ENCODE measurements at regions not wholly inside any gene's neighbourhood (a gene's known extent, or its start where the extent isn't known, plus 50 kb on each side); places are given as distances from the start of the nearest gene placed in this dataset.
"Not testable (repeated sequence)": the region's sequence is repeated elsewhere in the genome, so short reads cannot be mapped to it uniquely, and the experiment has no call there.

DNA sequence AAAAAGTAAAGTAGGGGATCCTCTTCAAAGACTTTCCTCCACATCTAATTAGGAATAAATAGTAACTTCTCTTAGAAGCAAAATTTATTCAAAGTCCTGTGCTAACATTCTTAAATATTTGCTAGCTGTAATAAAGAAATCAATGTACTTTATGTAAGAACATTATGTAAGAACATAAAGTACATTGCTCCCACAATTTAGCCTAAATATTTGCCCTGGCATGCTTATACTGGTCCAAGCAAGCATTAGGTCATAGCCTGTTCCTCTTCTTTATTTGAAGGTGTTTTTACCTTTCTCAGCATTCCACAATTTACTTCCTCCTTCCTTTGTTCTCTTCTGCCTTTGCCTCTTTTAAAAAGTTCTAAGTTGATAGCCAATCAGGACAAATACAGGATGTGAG, 1480.5 kb upstream of the TENM4 start:
- H3K4me3 Mint-ChIP-seq; H3K36me3 Mint-ChIP-seq (ENCODE audit: low read depth); H3K4me1 Mint-ChIP-seq (ENCODE audit: low read depth); CTCF ChIA-PET; DNase-seq; POLR2A ChIA-PET; H3K27me3 Mint-ChIP-seq (ENCODE audit: low read depth); ATAC-seq; H3K9me3 Mint-ChIP-seq (ENCODE audit: insufficient read depth); H3K27ac Mint-ChIP-seq: not testable (repeated sequence)

- CTCF ChIA-PET: no interaction called here
- no peaks in the 10 kb centered on the region for H3K36me3 Mint-ChIP-seq (ENCODE audit: low read depth)
- POLR2A ChIA-PET: no interaction called here
These were observed 1475.5 kb upstream of the TENM4 start for GRCh38 chr11:80916173-80916798.

DNA sequence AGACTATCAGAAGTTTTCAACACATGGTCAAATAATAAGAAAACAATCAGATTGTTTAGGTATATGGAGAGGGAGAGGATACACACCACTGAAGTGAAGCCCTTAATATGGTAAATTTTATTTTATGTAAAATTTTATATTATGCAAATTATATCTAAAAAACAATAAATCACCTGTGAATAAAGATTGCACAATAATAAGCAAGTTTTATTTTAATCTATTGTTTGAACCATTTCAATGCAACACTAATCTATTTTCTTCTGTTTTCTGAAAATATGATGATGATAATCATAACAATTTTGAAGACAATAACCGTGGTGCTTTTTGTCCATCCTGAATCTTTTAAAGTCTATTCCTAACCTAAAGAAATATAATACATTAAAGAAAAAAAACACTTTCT, 1473.5 kb upstream of the TENM4 start:
- CTCF ChIA-PET: no interaction called here
- POLR2A ChIA-PET: no interaction called here
- Mint-ChIP-seq H3K9me3 (ENCODE audit: insufficient read depth) (peaks cover 5% of the 10 kb centered on the region), H3K4me3 (no peak overlapping the region), H3K4me1 (ENCODE audit: low read depth) (no peaks in the 10 kb centered on the region), H3K27ac (no peak overlapping the region), H3K36me3 (ENCODE audit: low read depth) (no peaks in the 10 kb centered on the region), H3K27me3 (ENCODE audit: low read depth) (no peaks in the 10 kb centered on the region)
- ATAC-seq (no peak), DNase-seq (no peak)

More at GRCh38 chr11:80916173-80916798, 1475.5 kb upstream of the TENM4 start:
- ATAC-seq: no peak
- no peaks in the 10 kb centered on the region for H3K27me3 Mint-ChIP-seq (ENCODE audit: low read depth)
- no peak overlapping the region for H3K4me3 Mint-ChIP-seq
- no peak overlapping the region for H3K27ac Mint-ChIP-seq
- H3K9me3 Mint-ChIP-seq (ENCODE audit: insufficient read depth): peaks cover 2% of the 10 kb centered on the region
- no peak for DNase-seq
- H3K4me1 Mint-ChIP-seq (ENCODE audit: low read depth): no peaks in the 10 kb centered on the region

DNA sequence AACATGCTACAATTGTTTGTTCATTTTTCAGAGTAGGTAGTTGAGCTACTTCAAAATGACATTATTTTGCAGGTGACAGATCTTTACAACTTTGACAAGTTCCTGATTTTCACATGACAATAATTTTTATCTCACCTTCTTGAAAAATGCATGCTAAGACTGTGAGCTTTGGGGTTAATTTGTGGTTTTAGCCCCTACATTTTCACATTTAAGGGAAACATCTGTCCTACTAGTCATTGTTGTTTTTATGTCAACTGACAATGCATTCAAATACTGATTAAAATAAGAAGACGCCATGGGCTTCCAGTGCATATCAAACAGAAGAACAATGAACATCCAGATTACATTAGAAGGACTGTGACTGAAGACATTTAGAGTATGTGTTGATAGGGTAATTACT, 1470.8 kb upstream of the TENM4 start:
- POLR2A ChIA-PET: no interaction called here
- Mint-ChIP-seq H3K36me3 (ENCODE audit: low read depth) (no peaks in the 10 kb centered on the region), H3K9me3 (ENCODE audit: insufficient read depth) (peaks cover 5% of the 10 kb centered on the region), H3K4me3 (no peak overlapping the region), H3K4me1 (ENCODE audit: low read depth) (no peaks in the 10 kb centered on the region), H3K27me3 (ENCODE audit: low read depth) (no peaks in the 10 kb centered on the region), H3K27ac (no peak overlapping the region)
- DNase-seq (no peak), ATAC-seq (no peak)
- CTCF ChIA-PET: interaction anchor here (0.6 kb wide), 1 partner anchor 19 kb away, joined by 3 read pairs; no protein-coding TSS in a partner anchor

DNA sequence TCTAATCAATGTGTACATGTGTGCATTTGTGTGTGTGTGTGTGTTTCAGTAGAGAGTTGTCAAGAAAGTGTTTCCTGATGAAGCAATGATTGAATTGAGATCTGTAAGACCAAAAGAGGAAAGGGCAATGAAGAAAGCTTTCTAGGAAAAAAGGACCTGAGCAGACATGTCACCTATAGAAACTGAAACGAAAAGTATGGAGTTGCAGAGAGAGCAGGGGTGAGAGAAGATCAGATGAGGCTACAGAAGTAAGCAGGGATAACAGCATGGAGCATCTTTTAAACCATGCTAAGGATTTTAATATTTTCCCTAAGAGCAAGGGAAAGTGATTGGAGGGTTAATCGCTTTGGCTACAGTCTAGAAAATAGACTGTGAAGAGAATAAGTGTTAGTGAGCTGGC, 1459.4 kb upstream of the TENM4 start:
- no peaks in the 10 kb centered on the region for H3K4me1 Mint-ChIP-seq (ENCODE audit: low read depth)
- no peaks in the 10 kb centered on the region for H3K27me3 Mint-ChIP-seq (ENCODE audit: low read depth)
- peaks cover 8% of the 10 kb centered on the region for H3K9me3 Mint-ChIP-seq (ENCODE audit: insufficient read depth)
- ATAC-seq (no peak), DNase-seq (no peak)
- H3K4me3 Mint-ChIP-seq: no peak overlapping the region
- H3K36me3 Mint-ChIP-seq (ENCODE audit: low read depth): no peaks in the 10 kb centered on the region
- POLR2A ChIA-PET: no interaction called here
- CTCF ChIA-PET: no interaction called here
- H3K27ac Mint-ChIP-seq: no peak overlapping the region

GRCh38 chr11:80899381-80899780, 1458.6 kb upstream of the TENM4 start:
- Mint-ChIP-seq H3K36me3 (ENCODE audit: low read depth) (no peaks in the 10 kb centered on the region), H3K4me1 (ENCODE audit: low read depth) (no peaks in the 10 kb centered on the region), H3K4me3 (no peak overlapping the region), H3K27me3 (ENCODE audit: low read depth) (no peaks in the 10 kb centered on the region), H3K27ac (no peak overlapping the region), H3K9me3 (ENCODE audit: insufficient read depth) (peaks cover 8% of the 10 kb centered on the region)
- POLR2A ChIA-PET: no interaction called here
- CTCF ChIA-PET: no interaction called here
- ATAC-seq (no peak), DNase-seq (no peak)

DNA sequence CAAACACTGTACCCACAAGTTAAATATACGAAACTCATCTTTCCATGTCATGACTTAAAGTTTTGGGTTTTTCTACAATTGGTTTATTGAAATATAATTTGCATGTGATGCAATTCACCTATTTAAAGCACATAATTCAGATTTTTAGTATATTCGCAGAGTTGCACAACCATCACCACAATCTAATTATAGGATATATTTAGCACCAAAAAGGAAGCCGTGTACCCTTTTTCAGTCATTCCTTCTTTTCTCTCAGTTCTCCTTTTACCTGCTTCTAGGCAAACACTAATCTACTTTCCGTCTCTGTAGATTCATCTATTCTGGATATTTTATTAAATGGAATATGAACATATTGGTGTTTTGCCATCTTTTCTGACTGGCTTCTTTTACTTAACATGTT, 1458.1 kb upstream of the TENM4 start:
- DNase-seq (no peak), ATAC-seq (no peak)
- H3K36me3 Mint-ChIP-seq (ENCODE audit: low read depth): no peaks in the 10 kb centered on the region
- no peaks in the 10 kb centered on the region for H3K27me3 Mint-ChIP-seq (ENCODE audit: low read depth)
- ChIA-PET POLR2A (no interaction called here), CTCF (no interaction called here)
- H3K4me3 Mint-ChIP-seq: no peak overlapping the region
- H3K27ac Mint-ChIP-seq: no peak overlapping the region
- no peaks in the 10 kb centered on the region for H3K4me1 Mint-ChIP-seq (ENCODE audit: low read depth)
- peaks cover 6% of the 10 kb centered on the region for H3K9me3 Mint-ChIP-seq (ENCODE audit: insufficient read depth)

- no peak for DNase-seq
- Mint-ChIP-seq H3K9me3 (ENCODE audit: insufficient read depth) (peaks cover 12% of the 10 kb centered on the region), H3K4me1 (ENCODE audit: low read depth) (no peaks in the 10 kb centered on the region), H3K4me3 (no peak overlapping the region), H3K36me3 (ENCODE audit: low read depth) (no peaks in the 10 kb centered on the region), H3K27me3 (ENCODE audit: low read depth) (no peaks in the 10 kb centered on the region), H3K27ac (no peak overlapping the region)
- ATAC-seq: no peak
- POLR2A ChIA-PET: no interaction called here
- CTCF ChIA-PET: no interaction called here
These were observed 1445.9 kb upstream of the TENM4 start for GRCh38 chr11:80886684-80887083.

DNA sequence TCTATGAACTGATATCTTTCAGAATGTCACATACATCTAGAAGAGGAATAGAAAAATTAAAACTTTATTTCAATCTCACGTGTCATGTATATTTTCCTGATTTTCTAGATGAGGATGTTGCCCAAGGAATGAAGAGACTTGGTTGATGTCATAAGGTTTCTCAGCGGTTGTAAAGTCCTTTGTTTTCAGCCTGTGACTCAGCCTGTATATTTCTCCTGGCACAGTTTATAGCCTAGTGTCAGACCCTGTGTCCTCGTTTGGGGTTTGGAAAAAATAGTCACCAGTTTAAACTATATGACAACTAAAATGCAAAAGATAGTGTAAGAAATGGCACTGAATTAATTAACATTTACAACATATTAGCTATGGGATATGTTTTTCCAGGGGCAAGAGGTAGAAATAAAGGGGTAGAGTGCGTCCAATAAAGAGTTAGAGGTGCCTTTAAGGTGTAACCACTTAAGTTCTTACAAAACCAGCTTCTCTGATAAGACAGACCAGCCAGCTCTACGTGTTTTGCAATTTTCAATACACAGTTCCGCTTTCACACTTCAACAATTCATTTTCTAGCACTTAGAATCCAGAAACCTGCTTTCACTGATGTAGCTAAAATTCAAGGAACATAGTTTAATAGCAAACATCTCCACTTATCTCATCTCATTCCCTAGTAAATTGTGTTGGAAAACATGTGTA, 1432.6 kb upstream of the TENM4 start:
- no peaks in the 10 kb centered on the region for H3K36me3 Mint-ChIP-seq (ENCODE audit: low read depth)
- CTCF ChIA-PET: no interaction called here

DNA sequence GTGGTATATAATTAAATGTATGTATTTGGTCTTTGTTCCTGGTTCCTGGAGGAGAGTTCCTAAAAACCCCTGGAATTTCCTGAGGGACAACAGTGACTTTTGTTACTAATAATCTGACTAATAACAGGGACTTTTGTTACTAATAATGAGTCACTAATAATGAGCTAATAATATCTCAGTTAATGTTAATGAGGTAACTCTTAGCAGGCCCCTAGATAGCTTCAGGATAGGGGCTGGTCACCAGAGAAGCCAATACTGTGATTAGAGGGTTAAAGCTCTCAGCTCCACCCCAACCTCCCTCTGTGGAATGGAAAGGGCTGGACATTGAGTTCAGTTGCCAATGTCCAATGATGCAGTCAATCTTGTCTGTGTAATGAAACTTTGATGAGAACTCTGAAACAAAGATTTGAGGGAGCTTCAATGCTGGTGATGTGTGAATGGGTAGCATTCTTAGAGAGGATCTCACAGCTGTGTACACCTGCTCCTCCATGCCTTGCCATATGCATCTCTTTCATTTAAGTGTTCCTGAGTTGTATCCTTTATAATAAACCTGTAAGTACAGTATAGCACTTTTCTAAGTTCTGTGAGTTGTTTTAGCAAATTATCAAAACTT, 1431.4 kb upstream of the TENM4 start:
- no peak for ATAC-seq
- peaks cover 9% of the 10 kb centered on the region for H3K9me3 Mint-ChIP-seq (ENCODE audit: insufficient read depth)
- ChIA-PET POLR2A (no interaction called here), CTCF (no interaction called here)
- H3K27me3 Mint-ChIP-seq (ENCODE audit: low read depth): no peaks in the 10 kb centered on the region
- no peaks in the 10 kb centered on the region for H3K4me1 Mint-ChIP-seq (ENCODE audit: low read depth)
- no peaks in the 10 kb centered on the region for H3K36me3 Mint-ChIP-seq (ENCODE audit: low read depth)
- no peak for DNase-seq
- H3K27ac Mint-ChIP-seq: no peak overlapping the region
- H3K4me3 Mint-ChIP-seq: no peak overlapping the region

More for the DNA sequence above, 1432.6 kb upstream of the TENM4 start:
- Mint-ChIP-seq H3K27me3 (ENCODE audit: low read depth) (no peaks in the 10 kb centered on the region), H3K4me1 (ENCODE audit: low read depth) (no peaks in the 10 kb centered on the region), H3K4me3 (no peak overlapping the region), H3K27ac (no peak overlapping the region), H3K9me3 (ENCODE audit: insufficient read depth) (peaks cover 10% of the 10 kb centered on the region)
- ATAC-seq: no peak
- POLR2A ChIA-PET: no interaction called here
- no peak for DNase-seq

DNA sequence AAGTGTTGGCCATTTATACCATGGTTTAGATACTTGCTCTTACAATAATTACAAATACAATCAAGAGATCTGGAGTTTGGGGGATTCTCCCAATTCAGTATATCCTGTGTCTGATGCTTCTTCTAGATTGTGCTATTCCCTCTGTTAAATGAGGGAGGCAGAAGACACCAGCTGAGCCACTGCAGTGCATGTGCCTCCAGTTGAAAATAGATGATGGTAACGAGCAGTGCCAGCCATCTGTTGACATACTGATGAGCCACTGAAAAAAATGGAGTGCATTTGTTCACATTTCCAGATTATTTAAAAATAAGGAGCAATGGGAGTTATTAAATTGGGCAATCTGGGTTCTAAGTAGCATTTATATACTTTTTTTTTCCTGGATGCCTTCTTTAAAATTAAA, 1428.0 kb upstream of the TENM4 start:
- no peaks in the 10 kb centered on the region for H3K4me1 Mint-ChIP-seq (ENCODE audit: low read depth)
- no peak for ATAC-seq

DNA sequence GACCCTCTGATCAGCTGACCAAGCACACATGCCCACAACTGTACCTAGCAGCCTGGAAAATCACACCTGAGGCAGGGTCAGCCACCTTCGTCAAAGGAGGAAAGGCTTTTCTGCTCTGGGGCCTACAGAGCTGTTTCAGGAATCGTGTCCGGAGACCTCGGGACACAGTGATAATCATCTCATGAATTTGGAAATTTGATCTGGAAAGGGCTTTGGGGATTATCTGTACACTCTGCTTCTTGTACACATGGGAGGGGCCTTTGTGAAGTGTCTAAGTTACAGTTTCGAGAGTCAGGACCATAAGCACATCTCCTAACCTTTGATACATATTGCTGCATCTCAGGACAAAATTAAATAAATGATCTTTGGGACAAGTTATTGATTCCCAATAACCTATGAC, 1421.2 kb upstream of the TENM4 start:
- ChIA-PET CTCF (no interaction called here), POLR2A (no interaction called here)
- Mint-ChIP-seq H3K27me3 (ENCODE audit: low read depth) (no peaks in the 10 kb centered on the region), H3K4me1 (ENCODE audit: low read depth) (no peaks in the 10 kb centered on the region), H3K9me3 (ENCODE audit: insufficient read depth) (no peaks in the 10 kb centered on the region), H3K27ac (no peak overlapping the region), H3K36me3 (ENCODE audit: low read depth) (no peaks in the 10 kb centered on the region), H3K4me3 (no peak overlapping the region)
- no peak for DNase-seq
- no peak for ATAC-seq

More for the DNA sequence above, 1428.0 kb upstream of the TENM4 start:
- ChIA-PET POLR2A (no interaction called here), CTCF (no interaction called here)
- H3K27ac Mint-ChIP-seq: no peak overlapping the region
- H3K9me3 Mint-ChIP-seq (ENCODE audit: insufficient read depth): peaks cover 9% of the 10 kb centered on the region
- no peak for DNase-seq
- no peaks in the 10 kb centered on the region for H3K27me3 Mint-ChIP-seq (ENCODE audit: low read depth)
- no peaks in the 10 kb centered on the region for H3K36me3 Mint-ChIP-seq (ENCODE audit: low read depth)
- no peak overlapping the region for H3K4me3 Mint-ChIP-seq

DNA sequence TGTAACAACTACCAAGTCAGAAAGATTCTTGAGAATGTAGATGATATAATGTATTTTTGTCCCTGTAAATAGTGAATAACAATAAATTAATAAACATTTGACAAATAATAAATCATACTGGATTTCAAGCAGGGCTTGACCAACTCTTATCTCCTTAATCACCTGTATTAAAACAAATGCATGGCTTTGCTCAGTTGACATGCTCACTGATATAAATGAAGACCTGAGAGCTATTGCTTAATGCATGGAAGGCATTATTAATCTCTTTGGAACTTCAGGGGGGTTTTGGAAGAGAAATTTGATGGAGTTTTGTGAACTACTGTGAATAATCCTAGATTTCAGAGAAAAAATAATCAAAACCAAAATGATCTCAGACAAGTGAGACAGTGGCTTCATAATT, 1420.4 kb upstream of the TENM4 start:
- H3K27ac Mint-ChIP-seq: no peak overlapping the region
- no peaks in the 10 kb centered on the region for H3K4me1 Mint-ChIP-seq (ENCODE audit: low read depth)
- ChIA-PET CTCF (no interaction called here), POLR2A (no interaction called here)
- DNase-seq (no peak), ATAC-seq (no peak)
- no peak overlapping the region for H3K4me3 Mint-ChIP-seq
- no peaks in the 10 kb centered on the region for H3K9me3 Mint-ChIP-seq (ENCODE audit: insufficient read depth)
- no peaks in the 10 kb centered on the region for H3K27me3 Mint-ChIP-seq (ENCODE audit: low read depth)
- H3K36me3 Mint-ChIP-seq (ENCODE audit: low read depth): no peaks in the 10 kb centered on the region
